ENCODE measurements at regions not wholly inside any gene's neighbourhood (a gene's known extent, or its start where the extent isn't known, plus 50 kb on each side); places are given as distances from the start of the nearest gene placed in this dataset.

DNA sequence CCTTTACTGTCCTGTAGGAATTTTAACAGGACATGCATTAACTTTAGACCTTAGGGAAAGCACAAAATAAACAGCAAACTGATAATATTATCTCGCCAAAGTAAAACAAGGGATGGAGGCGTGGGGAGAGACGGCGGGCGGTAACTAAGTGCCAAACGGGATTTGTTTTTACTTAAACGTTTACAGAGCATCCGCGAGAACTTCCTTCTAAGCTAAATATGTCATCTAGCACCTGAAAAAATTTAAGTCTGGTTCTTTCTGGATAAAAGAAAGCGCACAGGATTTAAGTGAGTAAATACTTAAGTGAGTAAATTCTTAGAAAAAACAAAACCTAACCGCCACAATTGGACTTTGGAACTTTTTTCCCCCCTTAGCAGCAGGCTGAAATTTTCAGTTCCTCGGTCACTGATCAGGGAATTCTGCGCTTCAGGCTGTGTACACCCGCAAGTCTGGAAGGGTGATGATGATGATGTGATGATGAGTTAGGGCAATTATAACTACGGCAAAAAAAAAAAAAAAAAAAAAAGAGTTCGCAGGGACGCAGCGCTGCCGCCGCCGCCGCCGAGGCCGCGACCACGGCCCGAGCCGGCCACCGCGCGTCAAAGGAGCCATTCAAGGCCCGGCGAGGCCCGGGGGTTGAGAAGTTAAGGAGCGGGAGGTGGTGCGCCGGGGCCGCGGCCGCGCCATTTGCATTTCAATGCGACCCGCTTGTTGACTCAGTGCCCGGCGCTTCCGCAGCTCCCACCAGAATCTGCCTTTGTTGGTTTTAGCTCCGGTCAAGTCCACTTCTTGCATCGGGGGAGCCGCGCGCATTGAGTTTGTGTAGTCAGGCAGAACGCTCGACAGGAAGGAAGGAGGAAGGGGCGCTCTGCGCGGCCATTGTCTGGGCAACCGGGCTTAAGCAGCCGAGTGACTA is 108.8 kb downstream of the SPRY1 start:
- H3K36me3 ChIP-seq = no peaks in the 10 kb centered on the region
- peak overlapping the region; percentile 64 for H3K4me3 ChIP-seq
- intact Hi-C loops (cut with DNase I) = no loop called here
- peaks cover 5% of the 10 kb centered on the region for H3K4me1 ChIP-seq
- peak overlapping the region; percentile 87 for H3K27ac ChIP-seq
- peak; percentile 69 to 85 for ATAC-seq
- TF ChIP-seq, protein P1, sequence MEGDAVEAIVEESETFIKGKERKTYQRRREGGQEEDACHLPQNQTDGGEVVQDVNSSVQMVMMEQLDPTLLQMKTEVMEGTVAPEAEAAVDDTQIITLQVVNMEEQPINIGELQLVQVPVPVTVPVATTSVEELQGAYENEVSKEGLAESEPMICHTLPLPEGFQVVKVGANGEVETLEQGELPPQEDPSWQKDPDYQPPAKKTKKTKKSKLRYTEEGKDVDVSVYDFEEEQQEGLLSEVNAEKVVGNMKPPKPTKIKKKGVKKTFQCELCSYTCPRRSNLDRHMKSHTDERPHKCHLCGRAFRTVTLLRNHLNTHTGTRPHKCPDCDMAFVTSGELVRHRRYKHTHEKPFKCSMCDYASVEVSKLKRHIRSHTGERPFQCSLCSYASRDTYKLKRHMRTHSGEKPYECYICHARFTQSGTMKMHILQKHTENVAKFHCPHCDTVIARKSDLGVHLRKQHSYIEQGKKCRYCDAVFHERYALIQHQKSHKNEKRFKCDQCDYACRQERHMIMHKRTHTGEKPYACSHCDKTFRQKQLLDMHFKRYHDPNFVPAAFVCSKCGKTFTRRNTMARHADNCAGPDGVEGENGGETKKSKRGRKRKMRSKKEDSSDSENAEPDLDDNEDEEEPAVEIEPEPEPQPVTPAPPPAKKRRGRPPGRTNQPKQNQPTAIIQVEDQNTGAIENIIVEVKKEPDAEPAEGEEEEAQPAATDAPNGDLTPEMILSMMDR (IDR thresholded peaks at IDR 0.05) = no peak
- peak; percentile 77 for DNase-seq
- H3K27me3 ChIP-seq (ENCODE audit: low read depth) = no peaks in the 10 kb centered on the region
- no peaks in the 10 kb centered on the region for H3K9me3 ChIP-seq

DNA sequence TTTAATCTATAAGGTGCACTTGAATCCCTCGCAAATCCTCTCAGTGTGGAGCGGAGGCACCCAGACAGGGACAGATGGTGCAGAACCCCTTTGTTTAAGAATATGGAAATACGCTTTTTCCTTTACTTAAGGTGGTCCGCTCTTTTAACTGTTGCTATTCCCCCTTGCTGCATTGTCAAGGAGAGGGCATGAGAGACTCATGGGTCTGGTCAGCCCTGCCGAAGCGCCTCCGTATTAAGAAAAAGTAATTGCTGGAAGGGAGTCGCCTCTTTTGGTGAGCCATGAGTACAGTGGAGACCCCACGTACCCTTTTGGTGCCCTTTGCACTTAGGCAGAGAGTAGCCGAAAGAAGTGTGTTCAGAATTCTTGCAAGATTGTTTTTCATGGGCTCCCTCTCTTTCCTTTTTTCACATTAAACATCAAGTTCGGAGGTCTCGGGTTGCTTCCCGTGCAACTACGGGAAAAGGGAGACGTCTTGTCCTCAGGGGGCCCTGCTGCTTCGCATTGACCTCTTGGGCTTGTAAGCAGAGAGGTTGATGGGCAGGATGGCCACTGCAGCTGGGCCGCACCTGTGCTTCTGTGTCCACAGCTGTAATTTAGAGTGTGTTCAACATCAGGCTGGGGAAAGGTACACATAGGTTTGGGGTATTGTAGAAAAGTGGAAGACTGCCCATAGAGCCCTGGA is 109.6 kb downstream of the SPRY1 start:
- intact Hi-C loops (cut with DNase I) = no loop called here
- H3K27me3 ChIP-seq (ENCODE audit: low read depth) = no peaks in the 10 kb centered on the region
- H3K27ac ChIP-seq = peak overlapping the region; percentile 87

DNA sequence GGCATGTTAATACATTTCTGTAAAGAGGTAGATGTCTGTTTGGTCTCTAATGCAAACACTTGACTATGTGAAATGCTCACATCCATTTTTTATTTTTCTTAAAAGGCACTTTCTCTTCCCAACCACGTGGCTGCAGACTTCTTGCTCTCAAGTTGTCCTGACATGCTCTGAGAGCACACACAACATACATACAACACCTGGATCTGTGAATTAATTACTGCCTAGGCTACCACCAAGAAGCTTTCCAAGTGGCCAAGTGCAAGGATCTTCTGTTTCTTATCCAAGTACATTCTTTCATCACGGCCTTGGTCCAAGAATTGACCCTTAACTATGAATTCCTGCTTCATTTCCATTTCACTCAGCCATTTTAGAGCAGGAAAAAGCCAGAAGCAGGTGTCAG is 110.8 kb downstream of the SPRY1 start:
- TF ChIP-seq, protein P1 (IDR thresholded peaks at IDR 0.05) = no peak
- no peaks in the 10 kb centered on the region for H3K27me3 ChIP-seq (ENCODE audit: low read depth)
- peaks cover 5% of the 10 kb centered on the region for H3K4me1 ChIP-seq
- DNase-seq (no peak), ATAC-seq (no peak)
- no peaks in the 10 kb centered on the region for H3K9me3 ChIP-seq
- no peak overlapping the region for H3K27ac ChIP-seq
- intact Hi-C loops (cut with DNase I) = no loop called here
- no peaks in the 10 kb centered on the region for H3K36me3 ChIP-seq
- no peak overlapping the region for H3K4me3 ChIP-seq

More for the DNA sequence above, 109.6 kb downstream of the SPRY1 start:
- H3K9me3 ChIP-seq = no peaks in the 10 kb centered on the region
- H3K4me3 ChIP-seq = peak overlapping the region; percentile 64
- TF ChIP-seq, protein P1 (IDR thresholded peaks at IDR 0.05) = no peak
- peaks cover 5% of the 10 kb centered on the region for H3K4me1 ChIP-seq
- ATAC-seq (no peak), DNase-seq (no peak)
- H3K36me3 ChIP-seq = no peaks in the 10 kb centered on the region

DNA sequence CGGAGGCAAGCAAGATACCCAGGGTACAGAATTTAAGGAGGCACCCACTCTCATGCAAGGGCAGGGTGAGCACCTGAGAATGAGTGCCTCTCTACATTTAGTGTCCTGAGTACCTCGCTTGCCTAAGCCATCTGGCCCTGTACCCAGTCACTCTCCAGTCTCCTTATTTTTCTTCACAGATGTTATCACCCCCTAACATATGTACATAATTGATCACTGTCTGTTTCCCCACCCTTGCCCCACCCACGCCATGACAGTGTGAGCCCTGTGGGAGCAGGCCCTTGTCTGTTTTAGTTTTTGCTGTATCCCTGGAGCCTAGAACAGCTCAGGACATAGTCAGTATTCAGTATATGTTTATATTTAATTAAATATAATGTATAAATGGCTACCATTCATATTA is 113.6 kb downstream of the SPRY1 start:
- H3K9me3 ChIP-seq = no peaks in the 10 kb centered on the region
- ATAC-seq (no peak), DNase-seq (no peak)
- peaks cover under 1% of the 10 kb centered on the region for H3K4me1 ChIP-seq
- intact Hi-C loops (cut with DNase I) = no loop called here
- H3K36me3 ChIP-seq = no peaks in the 10 kb centered on the region
- no peak overlapping the region for H3K27ac ChIP-seq
- TF ChIP-seq, protein P1 (IDR thresholded peaks at IDR 0.05) = no peak
- H3K27me3 ChIP-seq (ENCODE audit: low read depth) = no peaks in the 10 kb centered on the region
- no peak overlapping the region for H3K4me3 ChIP-seq

DNA sequence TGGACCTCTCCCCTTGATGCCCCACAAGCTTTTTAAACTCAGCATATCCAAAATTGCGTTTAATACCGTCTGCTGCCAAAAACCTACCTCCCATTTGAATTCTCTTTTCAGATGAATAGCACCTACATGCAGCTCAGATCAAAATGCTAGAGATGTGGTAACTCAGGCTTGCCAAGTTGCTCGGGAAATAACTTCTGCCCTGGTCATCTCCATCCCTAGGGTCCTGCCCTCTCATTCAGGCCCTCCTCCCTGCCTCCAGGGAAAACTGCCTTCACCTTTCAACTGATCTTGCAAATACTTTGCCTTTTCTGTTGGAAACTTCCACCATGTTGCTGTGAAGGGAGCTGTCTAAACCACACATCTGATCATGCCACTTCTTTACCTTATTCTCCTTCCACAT is 114.1 kb downstream of the SPRY1 start:
- no peak for ATAC-seq

More for the DNA sequence above, 114.1 kb downstream of the SPRY1 start:
- no peak for DNase-seq
- Histone ChIP-seq H3K27ac (no peak overlapping the region), H3K27me3 (ENCODE audit: low read depth) (no peaks in the 10 kb centered on the region), H3K9me3 (no peaks in the 10 kb centered on the region), H3K4me3 (no peak overlapping the region), H3K36me3 (no peaks in the 10 kb centered on the region), H3K4me1 (no peaks in the 10 kb centered on the region)
- intact Hi-C loops (cut with DNase I) = no loop called here
- TF ChIP-seq, protein P1 (IDR thresholded peaks at IDR 0.05) = no peak

Measured in lower lobe of right lung (tissue), 2 donors.